H54 (cell line): ENCODE measurements at regions not wholly inside any gene's neighbourhood (a gene's known extent, or its start where the extent isn't known, plus 50 kb on each side); places are given as distances from the start of the nearest gene placed in this dataset.

Experiments
- DNase-seq: peaks from one replicate; pipeline ENCODE4 v3.0.0; 2011; ENCODE audit warnings: low spot score, mixed read lengths; ENCODE audit not compliant: insufficient read length
- FAIRE-seq: peaks from 3 replicates; lab custom pipeline; 2011; peaks lifted over from hg19 to GRCh38; lab: Jason Lieb, UNC
- POLR2A ChIP-seq: IDR thresholded peaks from 2 replicates; pipeline ENCODE4 v1.6.1; 2011; ENCODE audit warnings: low read depth, mild to moderate bottlenecking, low read length

GRCh38 chr18:68376926-68377325 is 338.0 kb downstream of the TMX3 start:
- DNase-seq (no peak), FAIRE-seq (no peak)
- TF ChIP-seq POLR2A = no peak

GRCh38 chr18:68362907-68363306 is 352.0 kb downstream of the TMX3 start:
- TF ChIP-seq POLR2A = no peak
- FAIRE-seq = no peak
- DNase-seq = no peak

GRCh38 chr18:68355637-68356036 is 359.3 kb downstream of the TMX3 start:
- no peak for TF ChIP-seq POLR2A
- no peak for FAIRE-seq
- no peak for DNase-seq

GRCh38 chr18:68354176-68354575 is 360.7 kb downstream of the TMX3 start:
- DNase-seq (no peak), FAIRE-seq (no peak)
- no peak for TF ChIP-seq POLR2A

- no peak for FAIRE-seq
- DNase-seq = no peak
- TF ChIP-seq POLR2A = no peak
Measured at GRCh38 chr18:68342039-68342659, 372.8 kb downstream of the TMX3 start.

- FAIRE-seq (no peak), DNase-seq (no peak)
- TF ChIP-seq POLR2A = no peak
Measured at GRCh38 chr18:68340606-68341005, 374.3 kb downstream of the TMX3 start.

- FAIRE-seq (no peak), DNase-seq (no peak)
- no peak for TF ChIP-seq POLR2A
Measured at GRCh38 chr18:68330658-68331057, 384.2 kb downstream of the TMX3 start.

- TF ChIP-seq POLR2A = no peak
- FAIRE-seq = no peak
- no peak for DNase-seq
Measured at GRCh38 chr18:68323921-68324320, 391.0 kb downstream of the TMX3 start.

GRCh38 chr18:68316636-68317035 is 398.3 kb downstream of the TMX3 start:
- DNase-seq (no peak), FAIRE-seq (peak; percentile 80)
- no peak for TF ChIP-seq POLR2A

- no peak for DNase-seq
- FAIRE-seq = no peak
- TF ChIP-seq POLR2A = no peak
Measured at GRCh38 chr18:68314403-68314802, 400.5 kb downstream of the TMX3 start.

- DNase-seq (no peak), FAIRE-seq (no peak)
- no peak for TF ChIP-seq POLR2A
Measured at GRCh38 chr18:68301441-68301840, 413.5 kb downstream of the TMX3 start.

- no peak for FAIRE-seq
- TF ChIP-seq POLR2A = no peak
Measured at GRCh38 chr18:68299906-68300305, 415.0 kb downstream of the TMX3 start.

GRCh38 chr18:68298330-68298729 is 416.6 kb downstream of the TMX3 start:
- FAIRE-seq (no peak), DNase-seq (no peak)
- no peak for TF ChIP-seq POLR2A

More at GRCh38 chr18:68299906-68300305, 415.0 kb downstream of the TMX3 start:
- DNase-seq = no peak

GRCh38 chr18:68288408-68288807 is 426.5 kb downstream of the TMX3 start:
- TF ChIP-seq POLR2A = no peak
- FAIRE-seq = no peak
- DNase-seq = no peak

GRCh38 chr18:68284236-68284780 is 430.6 kb downstream of the TMX3 start:
- no peak for TF ChIP-seq POLR2A
- no peak for DNase-seq
- FAIRE-seq = no peak
